GM21528 (cell line): ENCODE measurements at regions not wholly inside any gene's neighbourhood (a gene's known extent, or its start where the extent isn't known, plus 50 kb on each side); places are given as distances from the start of the nearest gene placed in this dataset.
"Not testable (repeated sequence)": the region's sequence is repeated elsewhere in the genome, so short reads cannot be mapped to it uniquely, and the experiment has no call there.

Experiments used
- ATAC-seq: cut with Tn5 transposase; IDR thresholded peaks from one replicate; pipeline ENCODE4 v1.9.1; 2021; ENCODE audit warnings: mild to moderate bottlenecking, moderate library complexity; ENCODE audit not compliant: unreplicated experiment, low FRiP score

- ATAC-seq, result no peak
Measured at GRCh38 chr6:137653706-137654059, 159.5 kb upstream of the OLIG3 start.

GRCh38 chr6:137654365-137654981 is 160.3 kb upstream of the OLIG3 start:
- no peak for ATAC-seq

GRCh38 chr6:137655291-137655690 is 161.1 kb upstream of the OLIG3 start:
- ATAC-seq, result no peak

DNA sequence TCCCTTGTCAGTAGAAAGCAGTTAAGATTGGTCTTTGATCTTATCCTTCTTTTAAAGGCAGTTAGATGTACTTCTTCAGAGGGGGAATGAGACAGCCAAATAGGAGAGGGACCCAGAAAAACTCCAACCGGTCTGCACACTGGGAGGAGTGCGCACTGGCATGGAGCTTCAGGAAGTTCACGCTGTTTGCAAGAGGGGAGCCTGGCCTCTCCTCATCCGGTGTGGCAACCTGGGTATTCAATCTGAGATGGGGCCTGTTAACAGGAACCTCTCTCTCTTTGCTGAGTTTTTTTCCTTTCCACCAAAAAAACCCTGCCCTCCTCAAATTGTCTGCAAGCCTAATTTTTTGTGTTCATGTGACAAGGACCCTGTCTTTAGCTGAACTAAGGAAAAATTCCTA is 162.5 kb upstream of the OLIG3 start:
- no peak for ATAC-seq

GRCh38 chr6:137657351-137657911 is 163.2 kb upstream of the OLIG3 start:
- no peak for ATAC-seq

GRCh38 chr6:137658287-137658686 is 164.1 kb upstream of the OLIG3 start:
- ATAC-seq, result no peak

DNA sequence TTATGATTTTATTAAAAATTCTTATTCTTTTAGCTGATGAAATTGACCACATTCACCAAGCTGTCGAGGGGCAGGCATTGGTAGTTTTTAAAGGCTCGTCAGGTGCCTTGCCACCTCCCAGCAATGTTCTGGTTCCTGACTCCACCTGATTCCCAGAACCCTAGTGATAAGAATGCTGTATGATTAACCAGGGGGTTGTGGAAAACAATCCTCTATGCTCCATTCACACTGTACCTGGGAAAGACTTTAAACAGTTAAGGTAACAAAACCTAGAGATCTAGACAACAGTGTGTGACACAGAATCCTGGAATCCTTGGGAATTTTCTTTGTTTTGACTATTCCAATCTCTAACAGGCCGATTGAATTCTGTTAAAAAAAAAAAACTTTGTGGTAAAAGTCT is 165.7 kb upstream of the OLIG3 start:
- ATAC-seq, result no peak

GRCh38 chr6:137660296-137660731 is 166.1 kb upstream of the OLIG3 start:
- no peak for ATAC-seq

DNA sequence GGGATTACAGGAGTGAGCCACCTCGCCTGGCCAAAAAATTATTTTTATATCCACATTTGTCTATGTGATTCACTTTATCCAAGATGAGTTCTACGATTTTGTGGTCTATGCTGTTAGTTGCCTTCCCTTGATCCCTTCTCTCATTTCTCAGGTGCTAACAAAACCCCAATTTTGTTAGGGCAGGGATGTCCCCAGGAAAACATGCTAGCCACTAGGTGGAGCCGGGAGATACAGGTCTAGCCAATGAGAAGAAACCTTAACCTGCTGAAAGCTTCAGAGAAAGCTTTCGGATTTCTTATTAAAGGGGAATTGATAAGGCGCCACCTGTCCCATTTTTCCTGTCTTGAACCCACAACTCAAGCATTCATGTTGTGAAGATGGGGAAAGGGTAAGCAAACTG is 167.4 kb upstream of the OLIG3 start:
- ATAC-seq, result no peak

DNA sequence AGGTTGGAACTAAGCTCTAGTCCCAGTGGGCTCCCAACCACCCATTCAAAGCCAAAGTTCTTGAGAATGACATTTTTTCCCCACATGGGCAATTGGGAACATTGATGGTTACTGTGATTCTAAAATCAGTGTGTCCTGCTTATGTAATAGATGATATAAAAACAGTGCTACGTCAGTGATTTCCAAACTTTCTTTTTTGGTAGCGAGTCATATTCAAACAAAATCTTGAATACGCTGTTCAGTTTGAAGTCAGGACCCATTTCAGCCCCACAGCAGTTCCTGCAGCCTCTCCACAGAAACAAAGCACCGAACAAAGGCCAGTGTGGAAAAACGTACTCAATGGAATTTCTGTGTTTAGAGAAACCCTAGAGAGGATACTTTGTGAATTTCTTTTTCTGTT is 170.0 kb upstream of the OLIG3 start:
- no peak for ATAC-seq

DNA sequence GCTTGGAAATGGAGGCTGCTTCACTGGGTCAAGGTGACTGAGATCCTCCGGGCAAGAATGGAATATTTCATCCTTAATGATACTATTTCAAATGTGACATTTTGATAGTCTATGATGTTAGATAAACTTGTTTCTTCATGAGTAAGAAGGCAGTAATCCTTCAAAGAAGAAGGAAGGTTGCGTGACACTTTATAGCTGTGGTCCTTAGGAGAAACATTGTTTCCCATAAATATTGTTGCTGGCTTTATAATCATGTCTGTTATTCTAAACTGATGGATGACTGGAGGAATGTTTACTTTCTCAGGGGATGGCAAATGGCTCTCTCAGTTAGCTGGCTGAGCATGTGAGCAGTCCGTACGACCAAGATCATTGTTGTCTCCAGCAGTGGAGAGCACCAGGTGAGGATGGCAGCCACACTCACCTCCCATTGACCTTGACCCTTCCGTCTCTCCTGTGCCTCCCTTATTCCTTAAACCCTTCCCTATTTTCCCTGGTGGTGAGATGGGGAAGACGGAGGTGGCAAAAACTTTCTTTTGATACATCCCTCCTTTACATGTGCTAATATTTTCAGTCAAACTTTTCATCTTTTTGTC is 171.2 kb upstream of the OLIG3 start:
- no peak for ATAC-seq

DNA sequence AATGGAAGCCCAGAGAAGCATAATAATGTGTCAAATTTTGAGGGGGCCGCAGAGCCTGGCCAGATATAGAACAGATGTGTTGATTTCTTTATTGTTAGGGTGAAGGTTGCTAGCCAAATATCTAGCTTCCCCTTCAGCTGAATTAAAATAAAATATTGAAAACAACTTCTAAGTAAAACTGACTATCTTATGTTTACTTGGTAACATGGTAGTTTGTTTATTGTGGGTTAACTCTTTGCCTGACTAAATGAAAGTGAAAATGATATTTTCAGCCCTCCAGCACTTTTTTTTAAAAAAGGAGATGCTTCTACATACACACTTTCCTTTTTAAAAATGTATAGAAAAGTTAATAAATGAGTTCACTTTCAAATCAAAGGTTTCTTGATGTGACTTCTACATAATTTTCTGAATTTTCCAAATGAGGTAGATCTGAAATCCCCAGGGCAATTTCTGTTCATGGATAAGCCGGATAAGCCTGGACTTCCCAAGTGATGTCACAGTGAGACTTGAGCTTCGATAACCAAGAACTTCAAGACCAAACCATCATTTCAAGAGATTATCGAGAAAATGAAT is 172.1 kb upstream of the OLIG3 start:
- peak; percentile 66 for ATAC-seq

DNA sequence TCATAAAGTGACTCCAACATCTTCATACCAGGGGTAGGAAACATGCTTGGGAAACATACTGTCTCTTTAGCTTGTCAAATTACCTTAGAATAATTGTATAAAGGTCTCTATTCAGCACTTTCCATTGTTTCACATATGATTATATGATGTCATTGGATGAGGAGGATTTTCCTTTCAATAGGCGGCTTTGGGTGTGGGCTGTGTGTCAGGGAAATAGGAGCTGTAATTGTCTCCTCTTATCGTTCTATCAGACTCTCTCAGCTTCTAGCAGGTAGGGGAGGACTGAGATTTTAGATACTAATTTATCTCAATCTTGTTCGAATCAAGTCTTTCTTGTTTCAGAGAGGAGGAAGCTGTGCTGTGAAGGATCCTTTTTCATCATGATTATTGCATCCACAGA is 179.4 kb upstream of the OLIG3 start:
- ATAC-seq, result no peak

DNA sequence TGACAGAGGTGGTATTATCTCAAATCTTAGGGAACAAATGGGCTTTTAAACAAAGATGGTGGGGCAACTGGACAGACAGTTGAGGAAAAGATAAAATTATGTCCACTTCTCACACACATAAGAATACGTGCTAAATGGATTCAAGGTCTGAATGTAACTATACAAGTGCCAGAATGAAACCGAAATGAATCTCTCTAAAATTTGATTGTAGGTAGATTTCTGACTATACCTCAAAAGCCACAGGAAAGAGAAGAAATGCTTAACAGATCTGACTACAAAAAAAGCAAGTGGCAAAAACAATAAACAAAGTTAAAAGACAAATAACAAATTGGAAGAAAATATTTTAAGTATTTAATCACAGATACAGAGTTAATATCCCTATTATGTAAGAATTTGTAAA is 182.7 kb upstream of the OLIG3 start:
- no peak for ATAC-seq

DNA sequence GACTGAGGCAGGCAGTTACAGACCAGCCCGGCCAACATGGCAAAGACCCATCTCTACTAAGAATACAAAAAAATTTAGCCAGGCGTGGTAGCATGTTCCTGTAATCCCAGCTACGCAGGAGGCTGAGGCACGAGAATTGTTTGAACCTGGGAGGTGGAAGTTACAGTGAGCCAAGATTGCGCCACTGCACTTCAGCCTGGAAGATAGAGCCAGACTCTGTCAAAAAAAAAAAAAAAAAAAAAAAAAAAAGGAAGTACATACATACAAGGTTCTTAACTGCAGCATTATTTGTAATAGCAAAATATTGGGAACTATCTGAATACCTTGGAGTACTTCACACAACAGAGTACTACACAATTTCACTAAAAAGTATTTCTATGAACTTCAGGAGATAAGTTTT is 183.5 kb upstream of the OLIG3 start:
- no peak for ATAC-seq

DNA sequence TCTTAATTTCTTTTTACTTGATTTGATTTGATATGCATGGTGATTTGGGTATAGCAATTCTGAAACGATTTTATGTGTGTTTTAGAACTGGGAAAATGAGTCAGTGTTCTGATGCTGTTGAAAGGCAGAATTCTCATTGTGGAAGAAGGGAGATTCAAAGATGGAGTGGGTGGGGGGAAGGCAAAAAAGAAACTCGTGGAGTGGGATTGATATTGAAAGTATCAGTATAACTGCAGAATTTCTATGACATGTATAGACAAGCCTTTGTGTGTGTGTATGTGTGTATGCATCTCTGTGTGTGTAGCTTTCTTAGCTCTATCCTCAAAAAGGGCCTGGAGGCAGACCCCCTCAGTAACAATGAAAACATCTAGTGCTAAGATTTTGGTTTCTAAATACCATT is 184.3 kb upstream of the OLIG3 start:
- no peak for ATAC-seq

GRCh38 chr6:137680705-137681346 is 186.2 kb upstream of the TNFAIP3 start:
- ATAC-seq, result no peak

DNA sequence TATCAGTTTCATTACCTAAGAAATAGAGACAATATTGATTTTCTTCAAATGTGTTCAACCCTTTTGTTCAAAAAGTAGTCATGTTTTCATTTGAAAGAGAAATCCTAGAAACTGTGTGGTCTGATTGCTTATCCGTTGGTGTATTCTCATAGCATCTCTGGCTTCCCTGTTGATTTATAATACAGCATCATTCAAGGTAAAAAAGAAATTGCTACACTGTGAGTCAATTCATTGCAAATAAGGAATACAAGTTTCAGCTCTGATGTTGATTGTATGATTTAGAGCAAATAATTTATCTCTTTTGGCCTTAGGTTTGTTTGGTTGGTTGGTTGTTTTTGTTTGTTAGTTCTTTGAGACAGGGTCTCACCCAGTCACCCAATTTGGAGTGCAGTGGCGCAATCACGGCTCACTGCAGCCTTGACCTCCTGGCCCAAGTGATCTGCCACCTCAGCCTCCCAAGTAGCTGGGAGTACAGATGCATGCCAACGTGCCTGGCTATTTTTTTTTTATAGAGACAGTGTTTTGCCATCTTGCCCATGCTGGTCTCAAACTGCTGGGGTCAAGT is 185.5 kb upstream of the TNFAIP3 start:
- ATAC-seq, result no peak

- ATAC-seq, result not testable (repeated sequence)
Measured at GRCh38 chr6:137682658-137683057, 184.4 kb upstream of the TNFAIP3 start.

DNA sequence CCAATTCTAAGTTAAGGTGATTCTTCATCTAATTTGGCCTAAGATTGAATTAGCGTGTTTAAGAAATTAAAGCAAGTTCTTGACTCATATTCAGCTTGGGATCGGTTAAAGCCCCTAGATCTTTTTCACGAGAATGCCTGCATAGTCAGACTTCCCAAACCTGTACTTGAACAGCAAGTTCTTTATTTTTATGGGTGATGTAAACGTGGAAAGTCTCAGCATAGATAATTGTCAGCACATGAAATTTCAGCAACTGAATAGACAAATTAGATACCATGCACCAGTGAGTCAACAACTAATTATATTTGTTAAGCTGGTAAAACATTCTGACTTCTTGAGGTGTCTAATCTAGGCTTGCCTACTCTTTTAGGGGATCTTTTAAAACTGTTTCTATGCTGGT is 183.1 kb upstream of the TNFAIP3 start:
- ATAC-seq, result no peak

DNA sequence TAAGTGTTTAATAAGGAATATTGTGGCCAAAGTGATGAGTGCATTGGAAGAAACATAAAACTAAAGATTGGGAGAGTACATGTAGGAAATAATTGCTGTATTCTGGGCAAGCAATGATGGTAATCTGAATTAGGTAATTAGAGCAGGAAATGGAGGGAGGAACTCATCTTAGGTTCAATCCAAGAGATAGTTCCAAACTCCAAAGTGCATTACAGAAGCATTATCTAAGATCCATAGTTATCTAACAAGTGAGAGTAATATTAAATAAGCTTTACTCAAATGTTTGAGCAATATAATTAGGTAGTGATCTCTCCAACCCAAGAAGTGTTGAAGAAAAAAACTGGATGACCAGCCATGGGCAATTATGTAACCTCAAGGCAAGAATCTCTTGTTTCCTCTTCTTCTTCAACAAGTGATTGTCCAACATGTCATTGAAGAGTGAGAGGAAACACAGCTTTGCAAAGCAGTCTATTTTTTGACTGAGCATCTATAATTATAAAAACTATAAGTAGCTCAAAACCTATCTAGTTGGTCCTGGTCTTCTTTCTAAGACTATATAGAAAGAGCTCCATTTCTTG is 181.2 kb upstream of the TNFAIP3 start:
- no peak for ATAC-seq
